GM18508 (cell line): ENCODE measurements at regions not wholly inside any gene's neighbourhood (a gene's known extent, or its start where the extent isn't known, plus 50 kb on each side); places are given as distances from the start of the nearest gene placed in this dataset.
"Not testable (repeated sequence)": the region's sequence is repeated elsewhere in the genome, so short reads cannot be mapped to it uniquely, and the experiment has no call there.

Experiments used
- ATAC-seq: cut with Tn5 transposase; IDR thresholded peaks from one replicate; pipeline ENCODE4 v1.9.1; 2021; ENCODE audit warnings: moderate number of reproducible peaks; ENCODE audit not compliant: insufficient read depth, unreplicated experiment

GRCh38 chr13:50291611-50292010 lies 276.4 kb downstream of the KCNRG start:
- ATAC-seq: no peak

DNA sequence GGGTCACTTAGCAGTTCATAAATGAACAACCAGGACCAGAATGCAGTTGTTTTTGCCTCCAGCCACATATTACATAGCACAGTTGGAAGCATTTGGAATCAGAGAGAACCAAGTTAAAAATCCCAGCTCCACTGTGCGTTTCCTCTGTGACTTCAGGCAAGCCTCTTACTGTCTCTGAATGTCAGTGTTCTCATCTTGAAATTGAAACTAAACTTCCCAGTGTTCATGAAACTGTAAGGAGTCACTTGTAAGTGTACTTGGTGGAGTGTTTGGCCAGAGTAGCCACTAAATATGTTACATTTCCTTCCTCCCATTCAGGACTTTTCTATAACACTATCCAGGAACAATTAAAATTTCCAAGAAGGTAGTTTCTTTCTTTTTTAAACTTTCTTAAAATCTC lies 276.8 kb downstream of the KCNRG start:
- no peak for ATAC-seq

GRCh38 chr13:50294425-50294824 lies 279.2 kb downstream of the KCNRG start:
- not testable (repeated sequence) for ATAC-seq

DNA sequence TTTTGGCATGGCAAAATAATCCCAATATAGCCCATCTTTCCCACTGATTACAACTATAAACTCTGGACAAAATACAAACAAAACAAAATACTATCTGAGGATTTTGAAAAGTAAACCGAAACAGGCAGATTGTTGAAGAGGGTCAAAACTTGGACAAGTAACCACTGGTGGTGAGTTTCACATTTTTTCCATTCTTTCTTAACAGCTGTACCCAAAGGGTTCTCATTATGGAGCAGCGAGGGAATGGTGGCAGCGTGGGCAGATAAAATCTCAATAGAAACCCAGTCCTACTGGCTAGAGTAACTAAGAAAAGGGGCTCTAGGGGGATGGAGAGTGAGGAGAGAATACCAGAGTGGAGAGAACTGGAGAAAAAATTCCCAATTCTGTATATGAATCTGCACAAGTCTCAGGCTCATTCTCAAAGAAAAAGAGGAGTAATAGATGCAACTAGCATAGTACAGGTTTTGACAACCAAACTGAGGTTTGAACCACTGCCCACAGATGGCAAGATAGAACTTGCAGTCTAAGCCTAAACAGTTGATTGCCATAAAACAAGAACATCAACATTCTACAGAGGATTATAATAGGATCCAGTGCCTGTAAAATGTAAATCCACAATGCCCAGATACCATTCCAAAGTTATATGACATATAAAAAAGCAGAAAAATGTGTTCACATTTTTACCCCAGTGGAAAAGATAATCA lies 284.5 kb downstream of the KCNRG start:
- ATAC-seq: no peak

DNA sequence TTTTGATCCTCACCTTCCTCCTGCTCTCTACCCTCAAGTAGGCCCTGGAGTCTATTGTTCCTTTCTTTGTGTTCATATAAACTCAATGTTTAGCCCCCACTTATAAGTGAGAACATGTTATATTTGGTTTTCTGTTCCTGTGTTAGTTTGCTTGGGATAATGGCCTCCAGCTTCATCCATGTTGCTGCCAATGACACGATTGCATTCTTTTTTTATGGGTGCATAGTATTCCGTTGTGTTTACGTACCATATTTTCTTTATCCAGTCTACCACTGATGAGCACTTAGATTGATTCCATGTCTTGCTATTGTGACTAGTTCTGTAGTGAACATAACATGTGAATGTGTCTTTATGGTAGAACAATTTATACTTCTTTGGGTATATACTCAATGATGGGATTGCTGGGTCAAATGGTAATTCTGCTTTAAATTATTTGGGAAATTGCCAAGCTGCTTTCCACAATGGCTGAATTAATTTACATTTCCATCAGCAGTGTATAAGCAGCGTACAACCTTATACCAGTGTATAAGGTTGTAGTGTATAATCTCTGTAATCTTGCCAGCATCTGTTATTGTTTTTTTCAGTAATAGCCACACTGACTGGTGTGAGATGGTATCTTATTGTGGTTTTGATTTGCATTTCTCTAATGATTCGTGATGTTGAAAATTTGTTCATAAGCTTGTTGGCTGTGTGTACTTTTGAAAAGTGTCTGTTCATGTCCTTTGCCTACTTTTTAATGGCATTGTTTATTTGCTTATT lies 288.9 kb downstream of the KCNRG start:
- no peak for ATAC-seq

GRCh38 chr13:50306156-50306555 lies 290.9 kb downstream of the KCNRG start:
- no peak for ATAC-seq

- no peak for ATAC-seq
Observed at GRCh38 chr13:50309318-50309717, 294.1 kb downstream of the KCNRG start.

DNA sequence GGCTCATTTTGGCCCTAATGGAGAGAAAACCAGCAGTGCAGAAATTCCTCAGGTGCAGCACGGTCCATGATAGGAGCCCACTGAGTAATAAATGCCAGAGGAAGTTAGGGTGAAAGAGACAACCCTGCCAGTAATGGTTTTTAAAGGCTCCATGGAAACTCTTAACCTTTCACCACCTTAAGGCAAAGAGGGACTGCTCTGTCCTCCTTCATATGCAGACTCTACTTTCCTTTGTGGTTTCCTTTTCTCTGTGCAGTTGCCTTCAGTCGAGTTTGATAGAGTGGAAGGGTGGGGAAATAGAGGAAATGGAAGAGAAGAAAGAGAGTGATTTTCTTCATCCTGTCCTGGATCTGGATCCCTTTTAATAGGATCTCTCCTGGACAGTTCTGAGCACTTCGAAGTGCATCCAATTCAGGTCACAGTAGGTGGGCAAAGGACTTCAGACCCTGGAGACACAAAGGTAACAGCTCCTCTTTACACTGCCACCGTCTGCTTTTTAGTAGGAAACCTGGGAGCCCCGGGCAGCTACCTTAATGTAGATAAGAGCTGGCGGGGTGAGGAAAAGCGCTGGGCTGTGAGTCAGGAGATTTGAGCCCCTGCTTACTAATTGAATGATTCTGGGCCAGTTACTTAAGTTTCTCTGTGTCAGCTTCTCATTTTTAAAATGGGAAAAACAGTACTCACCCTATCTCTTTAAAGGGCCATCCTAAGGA lies 294.8 kb downstream of the KCNRG start:
- ATAC-seq: no peak

GRCh38 chr13:50310734-50311133 lies 295.5 kb downstream of the KCNRG start:
- no peak for ATAC-seq

GRCh38 chr13:50318887-50319286 lies 303.6 kb downstream of the KCNRG start:
- ATAC-seq: no peak

- no peak for ATAC-seq
Observed at GRCh38 chr13:50319635-50320255, 304.5 kb downstream of the KCNRG start.

GRCh38 chr13:50320271-50320862 lies 305.1 kb downstream of the KCNRG start:
- no peak for ATAC-seq

DNA sequence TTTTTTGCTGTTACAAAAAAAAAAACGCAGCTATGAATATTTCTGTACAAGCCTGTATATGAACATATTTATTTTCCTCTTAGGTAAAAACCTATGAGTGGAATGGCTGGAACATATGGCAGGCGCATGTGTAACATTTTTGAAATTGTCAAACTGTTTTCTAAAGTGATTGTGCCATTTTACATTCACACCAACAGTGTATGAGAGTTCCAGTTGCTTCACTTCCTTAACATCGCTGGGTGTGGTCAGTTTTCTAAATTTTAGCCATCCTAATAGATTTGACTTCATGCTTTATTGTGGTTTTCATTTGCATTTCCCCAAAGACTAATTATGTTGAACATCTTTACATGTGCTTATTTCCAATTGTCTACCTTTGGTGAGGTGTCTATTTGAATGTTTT lies 306.8 kb downstream of the KCNRG start:
- no peak for ATAC-seq

- no peak for ATAC-seq
Observed at GRCh38 chr13:50323440-50324065, 308.3 kb downstream of the KCNRG start.

GRCh38 chr13:50326271-50326670 lies 311.0 kb downstream of the KCNRG start:
- no peak for ATAC-seq

- no peak for ATAC-seq
Observed at GRCh38 chr13:50326811-50327210, 311.6 kb downstream of the KCNRG start.

DNA sequence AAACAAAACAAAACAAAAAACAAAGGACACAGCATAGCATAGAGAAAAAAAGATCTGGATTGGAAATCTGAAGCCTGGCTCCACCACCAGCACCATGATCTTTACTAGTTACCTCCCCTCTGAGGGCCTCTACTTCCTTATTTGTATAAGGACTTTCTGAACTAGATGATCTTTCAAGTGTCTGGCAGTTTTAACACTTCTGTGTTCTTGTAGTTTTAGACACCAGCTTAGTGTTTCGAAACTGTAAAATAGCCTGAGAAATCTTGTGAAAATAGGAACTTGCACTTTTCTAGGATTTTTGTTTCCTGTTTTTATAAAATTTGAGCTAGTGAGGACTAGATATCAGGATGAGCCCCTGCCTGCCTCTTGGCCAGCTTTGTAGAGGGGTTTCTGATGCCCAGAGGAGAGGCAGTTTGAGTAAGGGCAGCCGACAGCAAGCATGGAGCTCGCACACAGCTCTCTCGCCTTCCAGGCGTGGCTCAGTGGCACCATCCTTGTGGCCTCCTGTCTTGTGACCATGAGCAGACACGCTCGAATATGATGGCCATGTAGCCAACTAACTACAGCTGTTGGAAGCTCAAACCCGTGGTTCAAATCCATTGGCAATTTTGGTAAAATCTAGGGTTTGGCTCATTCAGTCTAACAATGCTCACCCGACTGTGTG lies 319.0 kb downstream of the KCNRG start:
- no peak for ATAC-seq

DNA sequence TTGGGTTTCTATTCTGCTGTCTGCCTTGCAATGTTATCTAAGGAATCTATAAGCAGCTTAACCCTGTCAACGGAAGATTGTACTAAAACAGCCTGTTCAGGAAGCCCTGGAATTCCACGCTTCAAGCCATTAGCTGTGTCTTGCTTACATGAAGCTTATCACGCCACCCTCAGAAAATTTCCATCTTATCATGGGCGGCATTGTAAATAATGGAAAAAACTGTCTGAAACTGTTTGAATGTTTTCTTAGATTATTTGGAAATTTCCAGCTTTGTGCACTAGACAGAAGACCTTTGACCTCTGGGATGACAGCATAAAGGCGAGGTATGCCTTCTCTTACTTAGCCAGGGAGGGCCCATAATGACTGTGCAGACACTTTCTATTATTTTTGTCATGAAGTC lies 319.7 kb downstream of the KCNRG start:
- ATAC-seq: no peak

DNA sequence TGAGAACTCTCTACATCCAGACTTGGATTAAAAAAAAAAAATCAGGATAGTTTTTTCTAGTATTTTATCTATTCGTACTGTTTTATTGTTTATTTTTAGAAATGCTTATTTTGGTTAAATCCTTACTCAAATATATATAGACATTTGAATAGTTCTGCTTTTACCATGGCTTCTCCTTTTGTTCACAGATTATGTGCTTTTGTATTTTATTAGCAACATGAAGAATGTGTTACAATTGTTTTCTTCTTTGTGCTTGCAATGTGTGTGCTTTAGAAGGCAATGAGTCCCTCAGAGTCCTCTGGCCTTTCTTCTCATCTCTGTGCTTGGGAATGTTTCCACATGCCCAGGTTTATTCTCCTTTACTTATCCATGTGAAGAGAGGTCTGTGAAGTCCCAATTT lies 324.0 kb downstream of the KCNRG start:
- no peak for ATAC-seq

DNA sequence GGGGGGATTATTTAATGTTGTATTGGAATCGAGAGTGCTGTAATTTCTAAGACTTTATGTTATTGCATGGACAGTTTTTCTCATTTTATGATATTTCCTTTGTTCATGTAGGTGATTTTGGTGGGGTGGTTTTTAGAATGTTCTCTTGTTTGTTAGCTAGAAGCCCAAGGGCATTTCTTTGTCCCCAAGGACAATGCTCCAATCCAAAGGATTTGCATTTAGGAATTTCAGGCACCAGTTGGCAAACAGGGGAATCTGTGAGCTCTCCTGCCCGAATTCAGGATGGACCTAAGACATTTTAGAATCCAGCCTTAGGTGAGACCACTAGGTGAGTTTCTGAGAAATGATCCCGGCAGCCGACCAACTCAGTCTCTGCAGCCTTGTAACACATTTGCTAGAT lies 324.9 kb downstream of the KCNRG start:
- ATAC-seq: no peak
